Caco-2 (cell line): ENCODE measurements at regions not wholly inside any gene's neighbourhood (a gene's known extent, or its start where the extent isn't known, plus 50 kb on each side); places are given as distances from the start of the nearest gene placed in this dataset.

ENCODE experiments used
- BruUV-seq: library from RNA; stranded (reverse); fragments of 400-500 nt; replicated peaks from 2 replicates; lab custom pipeline; 2021; lab: Mats Ljungman, UMichigan
- CTCF ChIA-PET: fragments of 300-600 bp; sonication (Branson Sonifier 250); formaldehyde crosslinking; loops from one replicate; lab custom pipeline; 2022; ENCODE audit warnings: antibody characterized with exemption; lab: Charles Lee
- POLR2A ChIA-PET: fragments of 300-600 bp; sonication (Branson Sonifier 250); formaldehyde crosslinking; loops from one replicate; lab custom pipeline; 2022; ENCODE audit warnings: antibody characterized with exemption; lab: Charles Lee
- DNase-seq, 2 experiments: peaks; one replicate each; pipeline versions ENCODE4 v3.0.0 to v3.0.0-alpha.2; 2020 to 2022
- H3K27me3 ChIP-seq: replicated peaks from 2 replicates; pipeline ENCODE4 v1.6.0; 2011; ENCODE audit warnings: low read length; ENCODE audit not compliant: control insufficient read depth, insufficient read depth
- H3K36me3 ChIP-seq: 2 replicates; pipeline ENCODE4 v1.5.1; 2011; ENCODE audit warnings: low read length; ENCODE audit not compliant: control insufficient read depth, insufficient read depth
- H3K4me1 ChIP-seq: fragments of 250-450 bp; sonication (Bioruptor Pico); 2 replicates; pipeline ENCODE4 v1.5.1; 2020; ENCODE audit warnings: mild to moderate bottlenecking
- H3K4me3 ChIP-seq: 2 replicates; pipeline ENCODE4 v1.5.1; 2011; ENCODE audit warnings: low read depth, mild to moderate bottlenecking, control low read depth, low read length
- H3K9me3 ChIP-seq: fragments of 250-450 bp; sonication (Bioruptor Pico); 2 replicates; pipeline ENCODE4 v1.5.1; 2020; ENCODE audit warnings: mild to moderate bottlenecking, moderate library complexity
- H3K27ac Mint-ChIP-seq: one replicate; pipeline ENCODE4 v1.8.0; 2022; ENCODE audit warnings: mixed read lengths; ENCODE audit not compliant: unreplicated experiment
- H3K27me3 Mint-ChIP-seq: one replicate; pipeline ENCODE4 v1.8.0; 2022; ENCODE audit warnings: mixed read lengths; ENCODE audit not compliant: insufficient read depth, unreplicated experiment
- H3K36me3 Mint-ChIP-seq: one replicate; pipeline ENCODE4 v1.8.0; 2022; ENCODE audit warnings: mild to moderate bottlenecking, mixed read lengths; ENCODE audit not compliant: insufficient read depth, unreplicated experiment
- H3K4me1 Mint-ChIP-seq: one replicate; pipeline ENCODE4 v1.8.0; 2022; ENCODE audit warnings: low read depth, mixed read lengths; ENCODE audit not compliant: unreplicated experiment
- H3K4me3 Mint-ChIP-seq: one replicate; pipeline ENCODE4 v1.8.0; 2022; ENCODE audit warnings: mild to moderate bottlenecking, moderate library complexity, mixed read lengths; ENCODE audit not compliant: unreplicated experiment
- H3K9me3 Mint-ChIP-seq: one replicate; pipeline ENCODE4 v1.8.0; 2022; ENCODE audit warnings: mixed read lengths; ENCODE audit not compliant: unreplicated experiment
- intact Hi-C: fragments of 100-400 bp; cut with micrococcal nuclease; formaldehyde crosslinking; loops from one replicate; pipeline ENCODE4 v1.10.0; 2022; ENCODE audit not compliant: unreplicated experiment
- TF ChIP-seq, protein P1 (sequence below), 2 experiments: fragments of 200-600 bp in 1 of 2; IDR thresholded peaks; 1 replicate in 1 of 2; 2 replicates in 1 of 2; pipeline versions ENCODE4 v1.5.1 to v1.8.0; 2011 to 2022; ENCODE audit warnings: antibody characterized with exemption in 1 of 2, control low read depth in 1 of 2, inconsistent platforms in 1 of 2, low read depth in 1 of 2, low read length in 1 of 2, mild to moderate bottlenecking in 1 of 2, moderate library complexity in 1 of 2; ENCODE audit not compliant: insufficient read depth in 1 of 2, severe bottlenecking in 1 of 2, unreplicated experiment in 1 of 2

DNA sequence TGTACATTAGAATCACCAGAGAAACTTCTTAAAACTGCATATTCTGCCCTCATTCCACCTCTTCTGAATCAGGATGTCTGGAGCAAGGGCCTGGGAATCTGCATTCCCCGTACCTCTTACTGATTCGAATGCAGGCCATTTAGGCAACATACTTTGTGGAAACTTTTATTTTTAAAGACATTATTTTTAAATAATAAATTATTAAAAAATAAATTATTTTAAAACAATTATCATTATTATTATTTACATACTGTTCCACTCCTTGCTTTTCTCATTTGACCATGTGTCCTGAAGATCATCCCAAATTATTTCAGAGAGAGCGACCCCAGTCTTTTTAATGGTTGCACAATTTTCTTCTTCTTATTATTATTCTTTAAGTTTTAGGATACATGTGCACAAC is 336.6 kb upstream of the TBC1D5 start:
- Mint-ChIP-seq H3K27ac (no peak overlapping the region), H3K9me3 (no peaks in the 10 kb centered on the region), H3K27me3 (no peaks in the 10 kb centered on the region), H3K4me1 (no peaks in the 10 kb centered on the region), H3K36me3 (no peaks in the 10 kb centered on the region), H3K4me3 (no peak overlapping the region)
- DNase-seq: no peak
- Histone ChIP-seq H3K27me3 (no peaks in the 10 kb centered on the region), H3K9me3 (no peaks in the 10 kb centered on the region), H3K4me1 (no peaks in the 10 kb centered on the region), H3K4me3 (no peak overlapping the region), H3K36me3 (no peaks in the 10 kb centered on the region)
- CTCF ChIA-PET: no interaction called here
- BruUV-seq: no TSS peak
- TF ChIP-seq, protein P1, sequence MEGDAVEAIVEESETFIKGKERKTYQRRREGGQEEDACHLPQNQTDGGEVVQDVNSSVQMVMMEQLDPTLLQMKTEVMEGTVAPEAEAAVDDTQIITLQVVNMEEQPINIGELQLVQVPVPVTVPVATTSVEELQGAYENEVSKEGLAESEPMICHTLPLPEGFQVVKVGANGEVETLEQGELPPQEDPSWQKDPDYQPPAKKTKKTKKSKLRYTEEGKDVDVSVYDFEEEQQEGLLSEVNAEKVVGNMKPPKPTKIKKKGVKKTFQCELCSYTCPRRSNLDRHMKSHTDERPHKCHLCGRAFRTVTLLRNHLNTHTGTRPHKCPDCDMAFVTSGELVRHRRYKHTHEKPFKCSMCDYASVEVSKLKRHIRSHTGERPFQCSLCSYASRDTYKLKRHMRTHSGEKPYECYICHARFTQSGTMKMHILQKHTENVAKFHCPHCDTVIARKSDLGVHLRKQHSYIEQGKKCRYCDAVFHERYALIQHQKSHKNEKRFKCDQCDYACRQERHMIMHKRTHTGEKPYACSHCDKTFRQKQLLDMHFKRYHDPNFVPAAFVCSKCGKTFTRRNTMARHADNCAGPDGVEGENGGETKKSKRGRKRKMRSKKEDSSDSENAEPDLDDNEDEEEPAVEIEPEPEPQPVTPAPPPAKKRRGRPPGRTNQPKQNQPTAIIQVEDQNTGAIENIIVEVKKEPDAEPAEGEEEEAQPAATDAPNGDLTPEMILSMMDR (IDR thresholded peaks at IDR 0.05; ENCODE audit: insufficient read depth in 1 of 2, low read depth in 1 of 2, low read length in 1 of 2, severe bottlenecking in 1 of 2, unreplicated experiment in 1 of 2): no peak
- POLR2A ChIA-PET: no interaction called here
- intact Hi-C loops: no loop called here

DNA sequence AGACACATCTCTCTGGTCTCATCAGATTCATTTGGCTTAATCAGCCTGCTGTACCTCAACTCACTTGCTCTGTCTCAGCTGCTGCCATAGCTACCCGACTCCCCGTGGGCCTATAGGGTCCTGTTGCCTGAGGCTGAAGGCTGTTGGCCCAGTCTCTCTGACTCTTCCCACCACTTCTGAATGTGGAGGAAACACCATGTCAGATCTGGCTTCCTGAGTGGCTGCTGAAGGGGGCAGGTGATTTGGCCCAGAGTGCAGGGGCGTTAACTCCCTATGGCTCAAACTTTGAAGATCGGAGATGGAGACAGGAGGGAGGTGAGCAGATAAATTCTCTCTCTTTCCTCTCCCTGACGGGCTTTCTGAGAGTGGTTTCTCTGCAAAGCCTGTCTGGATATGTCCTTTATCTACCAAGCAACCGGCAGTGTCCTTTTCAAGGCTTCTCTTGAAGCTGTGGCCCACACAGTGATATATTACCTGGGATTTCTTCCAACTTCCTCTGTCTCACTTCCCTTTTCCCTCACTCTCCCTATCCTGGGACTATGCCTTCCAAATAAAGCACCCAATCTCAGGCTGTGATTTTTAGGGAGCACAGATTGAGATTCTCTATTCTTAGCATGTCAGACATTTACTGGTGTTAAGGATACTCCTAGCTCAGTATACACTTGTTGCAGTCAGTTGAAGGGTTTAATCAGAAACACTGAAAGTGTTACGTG is 334.9 kb upstream of the TBC1D5 start:
- no TSS peak for BruUV-seq
- TF ChIP-seq, protein P1 (IDR thresholded peaks at IDR 0.05; ENCODE audit: insufficient read depth in 1 of 2, low read depth in 1 of 2, low read length in 1 of 2, severe bottlenecking in 1 of 2, unreplicated experiment in 1 of 2): no peak
- H3K4me1 ChIP-seq: no peaks in the 10 kb centered on the region
- H3K27me3 ChIP-seq: no peaks in the 10 kb centered on the region
- CTCF ChIA-PET: no interaction called here
- Mint-ChIP-seq H3K27ac (no peak overlapping the region), H3K4me3 (no peak overlapping the region), H3K36me3 (no peaks in the 10 kb centered on the region), H3K27me3 (no peaks in the 10 kb centered on the region), H3K9me3 (no peaks in the 10 kb centered on the region), H3K4me1 (no peaks in the 10 kb centered on the region)
- no peak overlapping the region for H3K4me3 ChIP-seq
- intact Hi-C loops: no loop called here
- H3K9me3 ChIP-seq: no peaks in the 10 kb centered on the region
- no peaks in the 10 kb centered on the region for H3K36me3 ChIP-seq
- DNase-seq: no peak
- POLR2A ChIA-PET: no interaction called here

DNA sequence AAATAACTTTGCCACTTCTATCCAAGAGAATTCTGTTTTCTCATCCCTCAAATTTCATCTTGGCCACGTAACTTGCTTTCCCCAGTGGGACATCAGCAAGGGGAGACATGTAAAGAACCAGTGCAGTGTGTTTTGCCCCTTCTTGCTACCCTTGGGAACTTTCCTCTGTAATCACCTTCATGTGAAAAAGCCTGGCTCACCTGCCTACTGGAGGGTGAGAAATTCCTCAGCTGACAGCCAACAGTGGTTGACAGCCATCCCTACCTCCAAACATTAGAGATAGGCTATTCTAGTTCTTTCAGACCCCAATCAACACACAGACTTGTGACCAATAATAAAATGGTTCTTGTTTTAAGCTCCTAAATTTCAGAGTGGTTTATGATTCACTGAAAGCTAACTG is 333.9 kb upstream of the TBC1D5 start:
- DNase-seq: no peak
- Mint-ChIP-seq H3K4me1 (no peaks in the 10 kb centered on the region), H3K27me3 (no peaks in the 10 kb centered on the region), H3K36me3 (no peaks in the 10 kb centered on the region), H3K9me3 (no peaks in the 10 kb centered on the region), H3K27ac (no peak overlapping the region), H3K4me3 (no peak overlapping the region)
- Histone ChIP-seq H3K27me3 (no peaks in the 10 kb centered on the region), H3K4me3 (no peak overlapping the region), H3K9me3 (no peaks in the 10 kb centered on the region), H3K36me3 (no peaks in the 10 kb centered on the region), H3K4me1 (no peaks in the 10 kb centered on the region)
- ChIA-PET CTCF (interaction anchor here (0.7 kb wide), 1 partner anchor 715 kb away, joined by 3 read pairs; no protein-coding TSS in a partner anchor), POLR2A (no interaction called here)
- no TSS peak for BruUV-seq
- TF ChIP-seq, protein P1 (IDR thresholded peaks at IDR 0.05; ENCODE audit: insufficient read depth in 1 of 2, low read depth in 1 of 2, low read length in 1 of 2, severe bottlenecking in 1 of 2, unreplicated experiment in 1 of 2): no peak
- intact Hi-C loops: no loop called here
